Body of pancreas (tissue), 4 donors: ENCODE measurements at regions not wholly inside any gene's neighbourhood (a gene's known extent, or its start where the extent isn't known, plus 50 kb on each side); places are given as distances from the start of the nearest gene placed in this dataset.

ENCODE experiments used
- POLR2A ChIP-seq, 3 donors: fragments of 450-650 bp; IDR thresholded peaks; one replicate each; pipeline ENCODE4 v1.6.1; 2016; ENCODE audit warnings: antibody characterized with exemption in 3 of 3, mild to moderate bottlenecking in 2 of 3
- TF ChIP-seq, protein P1 (sequence below), 7 experiments: fragments of 450-650 bp in 4 of 7; fragments of 200-600 bp in 3 of 7; sonication (generic) in 3 of 7; IDR thresholded peaks; one replicate each; pipeline ENCODE4 v1.5.1; 2016 to 2019; ENCODE audit warnings: antibody characterized with exemption in 7 of 7

DNA sequence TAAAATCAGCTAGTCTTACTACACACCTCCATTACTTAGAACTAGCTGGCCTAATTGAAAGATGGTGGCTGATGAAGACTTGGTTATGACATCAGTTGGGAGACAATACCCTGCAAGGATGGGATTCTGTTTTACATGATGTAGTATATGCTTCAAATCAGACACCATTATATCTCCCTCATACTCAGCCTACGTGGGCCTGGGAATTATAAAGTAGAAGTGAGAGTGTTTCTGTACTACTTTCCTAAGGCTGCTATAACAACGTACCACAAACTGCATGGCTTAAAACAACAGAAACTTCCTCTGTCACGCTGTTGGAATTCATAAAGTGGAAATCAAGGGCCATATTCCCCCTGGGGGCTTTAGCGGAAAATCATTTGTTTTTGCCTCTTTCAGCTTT is 190.4 kb downstream of the PAH start:
- TF ChIP-seq, protein P1, sequence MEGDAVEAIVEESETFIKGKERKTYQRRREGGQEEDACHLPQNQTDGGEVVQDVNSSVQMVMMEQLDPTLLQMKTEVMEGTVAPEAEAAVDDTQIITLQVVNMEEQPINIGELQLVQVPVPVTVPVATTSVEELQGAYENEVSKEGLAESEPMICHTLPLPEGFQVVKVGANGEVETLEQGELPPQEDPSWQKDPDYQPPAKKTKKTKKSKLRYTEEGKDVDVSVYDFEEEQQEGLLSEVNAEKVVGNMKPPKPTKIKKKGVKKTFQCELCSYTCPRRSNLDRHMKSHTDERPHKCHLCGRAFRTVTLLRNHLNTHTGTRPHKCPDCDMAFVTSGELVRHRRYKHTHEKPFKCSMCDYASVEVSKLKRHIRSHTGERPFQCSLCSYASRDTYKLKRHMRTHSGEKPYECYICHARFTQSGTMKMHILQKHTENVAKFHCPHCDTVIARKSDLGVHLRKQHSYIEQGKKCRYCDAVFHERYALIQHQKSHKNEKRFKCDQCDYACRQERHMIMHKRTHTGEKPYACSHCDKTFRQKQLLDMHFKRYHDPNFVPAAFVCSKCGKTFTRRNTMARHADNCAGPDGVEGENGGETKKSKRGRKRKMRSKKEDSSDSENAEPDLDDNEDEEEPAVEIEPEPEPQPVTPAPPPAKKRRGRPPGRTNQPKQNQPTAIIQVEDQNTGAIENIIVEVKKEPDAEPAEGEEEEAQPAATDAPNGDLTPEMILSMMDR (IDR thresholded peaks at IDR 0.05): no peak
- TF ChIP-seq POLR2A (IDR thresholded peaks at IDR 0.05): no peak
